GM12878 (cell line): ENCODE measurements at regions not wholly inside any gene's neighbourhood (a gene's known extent, or its start where the extent isn't known, plus 50 kb on each side); places are given as distances from the start of the nearest gene placed in this dataset.

Experiments used
- ATAC-seq: fragments of 200-7000 bp; cut with Tn5 transposase; 3 replicates; pipeline ENCODE4 v1.9.1; 2020; ENCODE audit warnings: mild to moderate bottlenecking, moderate library complexity
- BruUV-seq: library from RNA; stranded (reverse); fragments of 400-500 nt; replicated peaks from 2 replicates; lab custom pipeline; 2021; lab: Mats Ljungman, UMichigan
- CTCF ChIA-PET: fragments of 300-600 bp; sonication (Branson Sonifier 250); formaldehyde crosslinking; extraction: SDS; loops from one replicate; lab custom pipeline; 2021; ENCODE audit warnings: inconsistent platforms; lab: Yijun Ruan, JAX
- POLR2A ChIA-PET: fragments of 350-600 bp; formaldehyde crosslinking; extraction: SDS; loops from one replicate; lab custom pipeline; 2021; ENCODE audit warnings: inconsistent platforms; lab: Charles Lee
- RAD21 ChIA-PET: fragments of 300-600 bp; sonication (Branson Sonifier 250); formaldehyde crosslinking; loops from one replicate; lab custom pipeline; 2023; ENCODE audit warnings: antibody characterized with exemption; ENCODE audit not compliant: unreplicated experiment; lab: Charles Lee
- SMC1A ChIA-PET: fragments of 300-600 bp; sonication (Branson Sonifier 250); formaldehyde crosslinking; loops from one replicate; lab custom pipeline; 2023; ENCODE audit not compliant: unreplicated experiment, uncharacterized antibody; lab: Charles Lee
- DNase-seq: peaks from one replicate; pipeline ENCODE4 v3.0.0-alpha.2; 2011; ENCODE audit warnings: low read depth, low spot score
- FAIRE-seq: peaks from 3 replicates; lab custom pipeline; 2011; peaks lifted over from hg19 to GRCh38; lab: Jason Lieb, UNC
- H2AFZ ChIP-seq: 2 replicates; pipeline ENCODE4 v1.6.0; 2011; ENCODE audit warnings: low read depth, low read length, control low read depth; ENCODE audit not compliant: control insufficient read depth
- H3K27ac ChIP-seq: 2 replicates; pipeline ENCODE4 v1.5.1; 2011; ENCODE audit warnings: control low read depth; ENCODE audit not compliant: control insufficient read depth, insufficient read depth
- H3K27me3 ChIP-seq, 2 experiments: replicated peaks in 1 of 2; 2 replicates each; pipeline versions ENCODE4 v1.6.0 to v1.6.1; 2011; ENCODE audit warnings: low read length in 1 of 2; ENCODE audit not compliant: control insufficient read depth in 2 of 2, insufficient read depth in 2 of 2
- H3K36me3 ChIP-seq, 2 experiments: 2 replicates each; pipeline ENCODE4 v1.5.1; 2011; ENCODE audit warnings: low read length in 1 of 2; ENCODE audit not compliant: control insufficient read depth in 2 of 2, insufficient read depth in 2 of 2
- H3K4me1 ChIP-seq: 2 replicates; pipeline ENCODE4 v1.6.1; 2011; ENCODE audit warnings: mild to moderate bottlenecking, low read length, moderate library complexity, mixed read lengths; ENCODE audit not compliant: control insufficient read depth, insufficient read depth
- H3K4me2 ChIP-seq: 2 replicates; pipeline ENCODE4 v1.6.0; 2011; ENCODE audit warnings: control low read depth; ENCODE audit not compliant: control insufficient read depth, insufficient read depth
- H3K4me3 ChIP-seq: fragments of 200-600 bp; sonication (generic); 2 replicates; pipeline ENCODE4 v1.5.1; 2016
- H3K79me2 ChIP-seq: 2 replicates; pipeline ENCODE4 v1.6.0; 2011; ENCODE audit warnings: low read length; ENCODE audit not compliant: control insufficient read depth, insufficient read depth
- H3K9ac ChIP-seq: 2 replicates; pipeline ENCODE4 v1.8.0; 2011; ENCODE audit warnings: low read length, control low read depth, mixed read lengths; ENCODE audit not compliant: control insufficient read depth, insufficient read depth
- H3K9me3 ChIP-seq: replicated peaks from 3 replicates; pipeline ENCODE4 v1.5.1; 2011; ENCODE audit warnings: mild to moderate bottlenecking, low read length; ENCODE audit not compliant: control insufficient read depth, insufficient read depth
- H4K20me1 ChIP-seq: 2 replicates; pipeline ENCODE4 v1.6.0; 2011; ENCODE audit not compliant: control insufficient read depth, insufficient read depth
- CUX1 ChIP-seq: IDR thresholded peaks from 2 replicates; pipeline ENCODE4 v1.6.1; 2012; ENCODE audit warnings: improper control_type of control experiment, low read depth, low read length; ENCODE audit not compliant: insufficient replicate concordance
- E4F1 ChIP-seq: fragments of 450-650 bp; IDR thresholded peaks from 2 replicates; pipeline ENCODE4 v1.6.1; 2018; ENCODE audit warnings: borderline replicate concordance, mild to moderate bottlenecking; ENCODE audit not compliant: partially characterized antibody
- HDAC6 ChIP-seq: fragments of 200-600 bp; sonication (generic); IDR thresholded peaks from one replicate; pipeline ENCODE4 v1.8.0; 2017; ENCODE audit warnings: antibody characterized with exemption; ENCODE audit not compliant: unreplicated experiment
- KDM1A ChIP-seq: fragments of 200-600 bp; sonication (generic); IDR thresholded peaks from 2 replicates; pipeline ENCODE4 v1.6.1; 2016; ENCODE audit warnings: borderline replicate concordance
- NFYB ChIP-seq: IDR thresholded peaks from 2 replicates; pipeline ENCODE4 v1.6.1; 2011; ENCODE audit warnings: low read depth, mild to moderate bottlenecking, low read length, improper control_type of control experiment, moderate library complexity; ENCODE audit not compliant: insufficient read depth
- PAX8 ChIP-seq: fragments of 450-650 bp; IDR thresholded peaks from 2 replicates; pipeline ENCODE4 v1.6.1; 2017; ENCODE audit warnings: mild to moderate bottlenecking, moderate library complexity
- PKNOX1 ChIP-seq: fragments of 450-650 bp; IDR thresholded peaks from 2 replicates; pipeline ENCODE4 v1.6.1; 2016; ENCODE audit warnings: mild to moderate bottlenecking
- POLR2A ChIP-seq: IDR thresholded peaks from 2 replicates; pipeline ENCODE4 v1.6.1; 2011; ENCODE audit warnings: low read depth, mild to moderate bottlenecking, low read length
- RB1 ChIP-seq: fragments of 450-650 bp; formaldehyde crosslinking; IDR thresholded peaks from 2 replicates; pipeline ENCODE4 v1.6.1; 2017; ENCODE audit warnings: mild to moderate bottlenecking, borderline replicate concordance
- SMARCA5 ChIP-seq: fragments of 450-650 bp; IDR thresholded peaks from 2 replicates; pipeline ENCODE4 v1.6.1; 2017; ENCODE audit warnings: mild to moderate bottlenecking
- SUZ12 ChIP-seq: fragments of 200-600 bp; sonication (generic); IDR thresholded peaks from one replicate; pipeline ENCODE4 v1.6.1; 2018; ENCODE audit warnings: antibody characterized with exemption, mild to moderate bottlenecking; ENCODE audit not compliant: unreplicated experiment
- ZBED1 ChIP-seq: IDR thresholded peaks from 2 replicates; pipeline ENCODE4 v1.6.1; 2016; ENCODE audit warnings: borderline replicate concordance
- ZNF24 ChIP-seq: fragments of 450-650 bp; IDR thresholded peaks from 2 replicates; pipeline ENCODE4 v1.6.1; 2017; ENCODE audit warnings: antibody characterized with exemption, mild to moderate bottlenecking
- ZNF274 ChIP-seq: IDR thresholded peaks from one replicate; pipeline ENCODE4 v1.8.0; 2011; ENCODE audit not compliant: insufficient read length, insufficient read depth
- WGBS: methylation state at CpG from one replicate; pipeline ENCODE4 v1.1.6; 2016; ENCODE audit warnings: low lambda C conversion rate; ENCODE audit not compliant: insufficient replicate concordance, insufficient coverage; ENCODE audit errors: missing lambda C conversion rate; 5-methylcytosine and 5-hydroxymethylcytosine counted together
- in situ Hi-C: fragments of 300-500 bp; cut with MboI; formaldehyde crosslinking; loops from 9 replicates; pipeline ENCODE4 v1.14.3; 2018; ENCODE audit warnings: mixed read lengths
- intact Hi-C: fragments of 100-400 bp; cut with micrococcal nuclease; formaldehyde crosslinking; loops from one replicate; pipeline ENCODE4 v1.14.2; 2022; ENCODE audit not compliant: unreplicated experiment

- no peak for TF ChIP-seq NFYB
These were observed 170.6 kb downstream of the FAM43A start (continued) for GRCh38 chr3:194856296-194856695.

- POLR2A ChIA-PET = no interaction called here
- intact Hi-C loops (no loop called here), in situ Hi-C loops (no loop called here)
- H3K27me3 ChIP-seq = peaks cover 0 to 4% of the 10 kb centered on the region in 2 experiments; a peak in 2 of 4 replicates
- no peaks in the 10 kb centered on the region for H3K4me1 ChIP-seq
- CTCF ChIA-PET = no interaction called here
- H3K4me3 ChIP-seq = no peak overlapping the region
- RAD21 ChIA-PET = interaction anchor here (0.7 kb wide), 1 partner anchor 8 kb away, joined by 3 read pairs; no protein-coding TSS in a partner anchor
- no TSS peak for BruUV-seq
- no peak for TF ChIP-seq CUX1
- TF ChIP-seq POLR2A = no peak
- no peak for TF ChIP-seq SUZ12
- no peak for TF ChIP-seq ZNF24
- TF ChIP-seq PKNOX1 = no peak
- no peak for TF ChIP-seq NFYB
- TF ChIP-seq PAX8 = no peak
- no peak for TF ChIP-seq KDM1A
- TF ChIP-seq RB1 = no peak
- TF ChIP-seq ZNF274 = no peak
- TF ChIP-seq SMARCA5 = no peak
- no peak for TF ChIP-seq E4F1
- no peak for TF ChIP-seq ZBED1
- TF ChIP-seq HDAC6 = no peak
- ATAC-seq (no peak), DNase-seq (no peak), FAIRE-seq (no peak)
- SMC1A ChIA-PET = no interaction called here
- no peaks in the 10 kb centered on the region for H4K20me1 ChIP-seq
- H3K4me2 ChIP-seq = no peak overlapping the region
- H3K9ac ChIP-seq = no peak overlapping the region
- WGBS = 64% methylated on average over 8 of the region's 9 CpGs
- H3K27ac ChIP-seq = no peak overlapping the region
- no peaks in the 10 kb centered on the region for H3K79me2 ChIP-seq
- no peaks in the 10 kb centered on the region for H3K9me3 ChIP-seq
- no peak overlapping the region for H2AFZ ChIP-seq
- H3K36me3 ChIP-seq = no peaks in the 10 kb centered on the region
These were observed 171.9 kb downstream of the FAM43A start for GRCh38 chr3:194857469-194858113.
